Breast epithelium (tissue), 4 donors: ENCODE measurements at regions not wholly inside any gene's neighbourhood (a gene's known extent, or its start where the extent isn't known, plus 50 kb on each side); places are given as distances from the start of the nearest gene placed in this dataset.

Experiments used
- DNase-seq, 2 donors: peaks; one replicate each; pipeline ENCODE4 v3.0.0-alpha.2; 2019; ENCODE audit warnings: low spot score in 2 of 2
- H3K27ac ChIP-seq, 2 donors: fragments of 200-600 bp; sonication (generic) in 1 of 2; one replicate each; pipeline ENCODE4 v1.5.1; 2016 to 2019; ENCODE audit warnings: mild to moderate bottlenecking in 1 of 2
- H3K27me3 ChIP-seq, 2 donors: fragments of 200-600 bp; sonication (generic) in 1 of 2; one replicate each; pipeline versions ENCODE4 v1.5.1 to v1.6.0; 2017 to 2019; ENCODE audit warnings: control low read depth in 1 of 2, mild to moderate bottlenecking in 1 of 2
- H3K36me3 ChIP-seq: fragments of 200-600 bp; one replicate; pipeline ENCODE4 v1.5.1; 2019
- H3K4me1 ChIP-seq, 2 donors: fragments of 200-600 bp; sonication (generic); one replicate each; pipeline ENCODE4 v1.5.1; 2016 to 2019; ENCODE audit warnings: control low read depth in 1 of 2
- H3K4me3 ChIP-seq, 3 donors: fragments of 200-600 bp; sonication (generic); 1 replicate in 2 of 3; 2 replicates in 1 of 3; pipeline ENCODE4 v1.5.1; 2016 to 2019; ENCODE audit warnings: mild to moderate bottlenecking in 3 of 3, moderate library complexity in 2 of 3
- H3K9me3 ChIP-seq, 2 donors: fragments of 200-600 bp; sonication (generic) in 1 of 2; one replicate each; pipeline ENCODE4 v1.5.1; 2016 to 2019; ENCODE audit warnings: control low read depth in 1 of 2
- POLR2A ChIP-seq: fragments of 450-650 bp; IDR thresholded peaks from one replicate; pipeline ENCODE4 v1.6.1; 2016; ENCODE audit warnings: antibody characterized with exemption, mild to moderate bottlenecking, moderate library complexity
- POLR2AphosphoS5 ChIP-seq, 3 donors: sonication (generic); formaldehyde crosslinking; IDR thresholded peaks; one replicate each; pipeline ENCODE4 v1.6.1; 2017; ENCODE audit warnings: antibody characterized with exemption in 3 of 3
- intact Hi-C: fragments of 100-400 bp; cut with DNase I; formaldehyde crosslinking; loops from one replicate; pipeline ENCODE4 v1.15.1; 2023; ENCODE audit warnings: low total_unique reads
- TF ChIP-seq, protein P1 (sequence below), 3 donors: fragments of 450-650 bp; IDR thresholded peaks; one replicate each; pipeline ENCODE4 v1.5.1; 2016 to 2017; ENCODE audit warnings: antibody characterized with exemption in 3 of 3, mild to moderate bottlenecking in 3 of 3, moderate library complexity in 3 of 3

DNA sequence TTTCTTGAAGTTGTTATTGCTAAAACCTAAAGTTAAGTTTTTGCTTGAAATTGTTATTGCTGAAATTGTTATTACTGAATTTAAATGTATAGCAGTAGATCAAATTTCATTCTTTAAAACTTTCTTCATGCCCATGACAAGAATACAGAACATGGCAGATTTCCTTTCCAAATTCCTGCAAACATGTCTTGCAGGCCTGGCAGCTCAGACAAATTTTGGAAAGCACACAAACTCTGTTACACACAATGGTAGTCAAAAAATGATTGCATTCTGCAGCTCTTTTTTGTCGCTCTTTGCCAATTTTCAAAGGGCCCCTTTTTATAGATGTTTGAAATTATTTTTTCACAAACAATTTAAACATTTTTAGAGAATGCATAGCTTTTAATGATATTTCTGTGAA, 1292.3 kb upstream of the B3GALT2 start:
- no peaks in the 10 kb centered on the region for H3K4me1 ChIP-seq
- no peak for DNase-seq
- TF ChIP-seq POLR2A (no peak), POLR2AphosphoS5 (IDR thresholded peaks at IDR 0.05) (no peak)
- TF ChIP-seq, protein P1, sequence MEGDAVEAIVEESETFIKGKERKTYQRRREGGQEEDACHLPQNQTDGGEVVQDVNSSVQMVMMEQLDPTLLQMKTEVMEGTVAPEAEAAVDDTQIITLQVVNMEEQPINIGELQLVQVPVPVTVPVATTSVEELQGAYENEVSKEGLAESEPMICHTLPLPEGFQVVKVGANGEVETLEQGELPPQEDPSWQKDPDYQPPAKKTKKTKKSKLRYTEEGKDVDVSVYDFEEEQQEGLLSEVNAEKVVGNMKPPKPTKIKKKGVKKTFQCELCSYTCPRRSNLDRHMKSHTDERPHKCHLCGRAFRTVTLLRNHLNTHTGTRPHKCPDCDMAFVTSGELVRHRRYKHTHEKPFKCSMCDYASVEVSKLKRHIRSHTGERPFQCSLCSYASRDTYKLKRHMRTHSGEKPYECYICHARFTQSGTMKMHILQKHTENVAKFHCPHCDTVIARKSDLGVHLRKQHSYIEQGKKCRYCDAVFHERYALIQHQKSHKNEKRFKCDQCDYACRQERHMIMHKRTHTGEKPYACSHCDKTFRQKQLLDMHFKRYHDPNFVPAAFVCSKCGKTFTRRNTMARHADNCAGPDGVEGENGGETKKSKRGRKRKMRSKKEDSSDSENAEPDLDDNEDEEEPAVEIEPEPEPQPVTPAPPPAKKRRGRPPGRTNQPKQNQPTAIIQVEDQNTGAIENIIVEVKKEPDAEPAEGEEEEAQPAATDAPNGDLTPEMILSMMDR (IDR thresholded peaks at IDR 0.05), result no peak
- intact Hi-C loops, result no loop called here
- H3K27me3 ChIP-seq, result no peaks in the 10 kb centered on the region
- H3K36me3 ChIP-seq, result no peaks in the 10 kb centered on the region
- H3K27ac ChIP-seq, result no peak overlapping the region
- H3K4me3 ChIP-seq, result no peak overlapping the region
- no peaks in the 10 kb centered on the region for H3K9me3 ChIP-seq

DNA sequence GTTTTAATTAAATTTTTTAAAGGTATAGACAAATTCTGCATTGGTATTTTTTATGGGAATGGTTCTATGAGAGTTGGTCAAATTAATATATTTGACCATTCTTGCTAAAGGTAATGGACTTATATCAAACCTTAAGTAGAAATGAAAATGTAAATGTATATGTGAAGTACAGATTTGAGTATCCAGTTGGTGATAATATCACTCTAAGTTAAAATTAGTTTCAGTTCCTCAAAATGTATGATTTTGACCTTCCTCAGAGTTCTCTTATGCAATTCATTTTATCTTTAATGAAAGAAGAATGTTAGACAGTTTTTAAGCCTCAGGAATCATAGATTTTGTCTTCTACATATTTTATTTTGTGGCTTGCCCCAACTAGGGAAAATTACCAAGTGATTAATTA, 1291.5 kb upstream of the B3GALT2 start:
- Histone ChIP-seq H3K4me3 (no peak overlapping the region), H3K27me3 (no peaks in the 10 kb centered on the region), H3K36me3 (no peaks in the 10 kb centered on the region), H3K9me3 (no peaks in the 10 kb centered on the region), H3K27ac (no peak overlapping the region), H3K4me1 (no peaks in the 10 kb centered on the region)
- DNase-seq, result no peak
- intact Hi-C loops, result no loop called here
- TF ChIP-seq, protein P1 (IDR thresholded peaks at IDR 0.05), result no peak
- TF ChIP-seq POLR2A (no peak), POLR2AphosphoS5 (IDR thresholded peaks at IDR 0.05) (no peak)

DNA sequence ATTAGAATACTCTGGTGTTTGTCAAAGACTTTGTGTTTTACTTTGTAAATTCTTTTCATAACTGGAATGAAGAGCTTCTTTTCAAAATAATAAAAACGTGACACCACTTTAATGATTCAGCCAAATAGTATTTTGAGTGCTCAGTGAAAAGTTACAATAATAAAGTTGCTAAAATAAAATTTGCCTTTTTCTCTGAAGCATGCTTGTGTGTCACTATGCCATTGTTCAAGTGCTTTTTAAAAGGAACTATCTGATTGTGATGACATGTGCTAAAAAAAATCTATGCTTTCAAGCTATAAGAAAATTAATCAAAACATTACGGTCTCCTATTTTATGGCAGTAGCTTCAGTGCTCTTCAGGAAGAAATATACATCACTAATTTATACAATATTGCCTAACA, 1290.5 kb upstream of the B3GALT2 start:
- Histone ChIP-seq H3K36me3 (no peaks in the 10 kb centered on the region), H3K9me3 (no peaks in the 10 kb centered on the region), H3K27me3 (no peaks in the 10 kb centered on the region), H3K4me1 (no peaks in the 10 kb centered on the region), H3K27ac (no peak overlapping the region), H3K4me3 (no peak overlapping the region)
- no peak for DNase-seq
- intact Hi-C loops, result no loop called here
- TF ChIP-seq, protein P1 (IDR thresholded peaks at IDR 0.05), result no peak
- TF ChIP-seq POLR2A (no peak), POLR2AphosphoS5 (IDR thresholded peaks at IDR 0.05) (no peak)

DNA sequence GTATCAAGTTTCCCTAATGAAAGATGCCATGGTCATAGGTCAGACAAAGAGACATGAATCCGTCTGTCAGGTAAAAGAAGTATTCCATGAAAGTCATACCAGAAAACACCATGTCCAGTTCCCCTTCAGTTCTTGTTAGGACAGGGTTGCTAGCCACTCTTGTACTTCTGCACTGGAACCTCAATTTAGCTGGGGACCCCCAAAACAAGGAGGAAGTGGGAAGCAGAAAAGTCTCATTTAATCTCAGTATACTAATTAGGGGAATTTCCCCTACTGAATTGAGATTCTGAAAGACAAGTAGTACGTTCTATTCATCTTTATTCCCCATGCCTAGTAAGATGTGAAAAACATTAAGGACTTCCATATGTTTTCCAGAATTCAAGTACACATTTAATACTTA, 1289.9 kb upstream of the B3GALT2 start:
- TF ChIP-seq POLR2AphosphoS5 (IDR thresholded peaks at IDR 0.05), result no peak
- TF ChIP-seq, protein P1 (IDR thresholded peaks at IDR 0.05), result no peak
- no peak for TF ChIP-seq POLR2A
- H3K4me1 ChIP-seq, result no peaks in the 10 kb centered on the region
- DNase-seq, result no peak
- H3K36me3 ChIP-seq, result no peaks in the 10 kb centered on the region
- no peak overlapping the region for H3K4me3 ChIP-seq
- no peak overlapping the region for H3K27ac ChIP-seq
- H3K9me3 ChIP-seq, result no peaks in the 10 kb centered on the region
- intact Hi-C loops, result no loop called here
- no peaks in the 10 kb centered on the region for H3K27me3 ChIP-seq

DNA sequence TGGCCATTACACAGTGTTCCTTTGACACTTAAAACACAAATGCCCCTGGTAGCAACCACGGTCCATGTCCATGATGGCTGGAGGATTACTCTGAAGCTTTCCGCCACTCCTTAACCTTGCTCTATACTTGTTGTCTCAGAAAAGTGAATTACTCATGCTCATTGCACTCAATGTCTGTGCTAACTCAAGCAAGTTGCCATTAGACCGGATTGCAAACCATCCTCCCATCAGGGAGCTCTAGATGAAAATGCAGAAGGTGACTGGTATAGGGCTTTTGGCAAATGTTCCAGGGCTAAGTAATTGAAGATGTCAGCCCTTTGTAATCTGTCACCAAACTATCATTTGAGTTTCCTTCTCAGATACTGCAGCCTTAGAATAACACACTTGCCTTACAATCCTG, 1288.3 kb upstream of the B3GALT2 start:
- no peaks in the 10 kb centered on the region for H3K27me3 ChIP-seq
- H3K36me3 ChIP-seq, result no peaks in the 10 kb centered on the region
- H3K4me3 ChIP-seq, result no peak overlapping the region
- no peak for TF ChIP-seq POLR2AphosphoS5 (IDR thresholded peaks at IDR 0.05)
- TF ChIP-seq, protein P1 (IDR thresholded peaks at IDR 0.05), result no peak
- TF ChIP-seq POLR2A, result no peak
- DNase-seq, result no peak
- intact Hi-C loops, result no loop called here
- H3K4me1 ChIP-seq, result no peaks in the 10 kb centered on the region
- no peak overlapping the region for H3K27ac ChIP-seq
- H3K9me3 ChIP-seq, result no peaks in the 10 kb centered on the region
